Kidney epithelial cell (primary cell): ENCODE measurements at regions not wholly inside any gene's neighbourhood (a gene's known extent, or its start where the extent isn't known, plus 50 kb on each side); places are given as distances from the start of the nearest gene placed in this dataset.
A peak's percentile ranks its signal among the peaks of the same experiment; 100 is the strongest.

Experiments
- DNase-seq: peaks from one replicate; pipeline ENCODE4 v3.0.0-alpha.2; 2010; ENCODE audit warnings: low read depth
- H3K27me3 ChIP-seq: 2 replicates; pipeline ENCODE4 v1.6.0; 2011; ENCODE audit warnings: low read length; ENCODE audit not compliant: control insufficient read depth, insufficient read depth
- H3K36me3 ChIP-seq: 2 replicates; pipeline ENCODE4 v1.5.1; 2011; ENCODE audit warnings: low read length; ENCODE audit not compliant: control insufficient read depth, insufficient read depth
- H3K4me3 ChIP-seq: 2 replicates; pipeline ENCODE4 v1.5.1; 2011; ENCODE audit warnings: low read depth, mild to moderate bottlenecking, control low read depth, low read length
- CTCF ChIP-seq: IDR thresholded peaks from 2 replicates; pipeline ENCODE4 v1.5.1; 2011; ENCODE audit warnings: mild to moderate bottlenecking, moderate library complexity, low read length, control low read depth, inconsistent platforms; ENCODE audit not compliant: insufficient read depth, poor library complexity, severe bottlenecking

DNA sequence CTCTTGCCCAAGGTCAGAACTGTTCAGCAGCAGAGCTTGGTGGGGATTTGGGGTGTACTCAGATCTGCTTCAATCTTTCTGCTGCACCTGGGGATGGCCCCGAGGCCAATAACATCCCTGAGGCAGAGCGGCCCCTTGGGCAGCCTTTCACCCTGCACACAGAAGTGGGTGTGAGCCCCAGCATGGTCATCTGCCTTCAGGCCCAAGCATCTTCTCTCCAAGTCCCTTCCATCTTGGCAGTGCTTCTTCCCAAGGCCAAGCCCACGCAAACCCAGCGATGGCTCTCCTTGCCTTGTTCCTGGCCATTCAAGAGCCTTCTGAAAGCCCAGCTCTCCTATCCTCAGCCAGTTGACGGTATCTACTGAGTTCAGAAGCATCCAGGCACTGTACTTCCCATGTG, 172.9 kb downstream of the INHBB start:
- H3K27me3 ChIP-seq: peaks cover 52% of the 10 kb centered on the region
- H3K4me3 ChIP-seq: no peak overlapping the region
- no peak for DNase-seq
- no peaks in the 10 kb centered on the region for H3K36me3 ChIP-seq
- no peak for TF ChIP-seq CTCF

DNA sequence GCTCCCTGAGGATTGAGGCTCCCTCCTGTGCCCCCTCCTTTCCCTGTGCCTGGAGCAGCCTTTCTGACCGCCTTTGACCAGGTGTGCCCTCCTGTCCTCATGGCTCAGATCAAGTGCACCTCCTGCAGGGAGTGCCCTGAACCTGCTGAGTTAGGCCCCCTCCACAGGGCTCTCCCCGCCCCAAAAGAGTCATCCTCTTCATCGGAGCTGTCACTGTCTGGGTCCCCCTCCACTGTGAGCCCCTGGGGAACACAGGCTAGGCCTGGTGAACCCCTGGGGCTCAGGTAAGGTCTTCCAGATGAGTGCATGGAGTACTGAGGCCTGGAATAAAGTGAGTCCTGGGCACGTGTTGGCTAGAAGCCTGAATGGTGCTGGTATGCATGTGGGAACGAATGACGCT, 173.5 kb downstream of the INHBB start:
- H3K36me3 ChIP-seq: no peaks in the 10 kb centered on the region
- peaks cover 54% of the 10 kb centered on the region for H3K27me3 ChIP-seq
- no peak for DNase-seq
- H3K4me3 ChIP-seq: no peak overlapping the region
- TF ChIP-seq CTCF: no peak

DNA sequence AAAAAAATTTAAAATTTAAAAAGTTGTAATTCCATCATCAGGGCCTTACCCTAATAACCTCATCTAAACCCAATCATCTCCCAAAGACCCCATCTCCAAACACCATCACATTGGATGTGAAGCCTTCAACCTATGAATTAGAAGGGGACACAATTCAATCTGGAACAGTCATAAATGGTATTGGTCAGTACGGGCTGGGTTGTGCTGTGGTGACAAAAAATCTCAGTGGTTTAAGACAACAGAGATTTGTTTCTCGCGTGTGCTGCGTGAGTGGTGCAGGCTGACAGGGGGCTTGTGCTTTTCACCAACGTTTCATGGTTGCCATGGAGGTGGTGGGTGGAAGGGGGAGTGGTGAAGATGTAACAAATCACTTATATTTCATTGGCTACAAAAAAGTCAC, 174.5 kb downstream of the INHBB start:
- peaks cover 47% of the 10 kb centered on the region for H3K27me3 ChIP-seq
- no peaks in the 10 kb centered on the region for H3K36me3 ChIP-seq
- no peak for TF ChIP-seq CTCF
- no peak for DNase-seq
- no peak overlapping the region for H3K4me3 ChIP-seq

GRCh38 chr2:120520929-120521912, 175.3 kb downstream of the INHBB start:
- DNase-seq: no peak
- H3K4me3 ChIP-seq: no peak overlapping the region
- peaks cover 53% of the 10 kb centered on the region for H3K27me3 ChIP-seq
- H3K36me3 ChIP-seq: no peaks in the 10 kb centered on the region
- TF ChIP-seq CTCF: peak; percentile 86

DNA sequence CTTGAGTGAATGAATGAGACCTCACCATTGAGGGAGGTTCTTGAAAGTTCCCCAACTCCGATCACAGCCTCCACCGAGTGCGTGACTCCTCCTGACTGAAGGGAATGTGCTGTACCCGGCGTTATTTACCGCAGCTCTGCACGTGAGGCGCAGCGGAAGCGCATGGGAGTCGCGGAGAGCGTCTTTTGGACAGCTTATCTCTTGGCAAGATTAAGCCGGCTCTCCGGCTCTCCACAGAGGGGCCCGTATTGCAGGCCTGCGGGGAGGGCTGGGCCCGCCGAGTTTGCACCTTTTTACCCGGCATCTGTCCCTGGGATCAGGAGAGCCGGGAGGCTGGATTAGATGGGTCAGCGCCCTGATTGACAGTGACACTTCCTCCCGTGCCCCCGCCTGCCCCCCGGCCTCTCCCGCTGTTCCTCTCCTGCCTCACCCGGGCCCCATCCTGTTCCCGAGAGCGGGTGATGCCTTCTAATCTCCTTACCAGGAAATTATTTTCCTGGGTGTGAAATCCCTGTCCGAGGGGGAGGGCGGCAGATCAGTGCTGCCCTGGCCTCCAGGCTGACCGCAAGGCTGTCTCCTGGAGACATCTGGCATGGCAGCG, 176.3 kb downstream of the INHBB start:
- Histone ChIP-seq H3K36me3 (no peaks in the 10 kb centered on the region), H3K4me3 (no peak overlapping the region), H3K27me3 (peaks cover 54% of the 10 kb centered on the region)
- TF ChIP-seq CTCF: no peak
- DNase-seq: no peak
